SU-DHL-6 (cell line): ENCODE measurements at regions not wholly inside any gene's neighbourhood (a gene's known extent, or its start where the extent isn't known, plus 50 kb on each side); places are given as distances from the start of the nearest gene placed in this dataset.
"Not testable (repeated sequence)": the region's sequence is repeated elsewhere in the genome, so short reads cannot be mapped to it uniquely, and the experiment has no call there.

Experiments used
- H2AFZ ChIP-seq: fragments of 200-600 bp; sonication (generic); 2 replicates; pipeline ENCODE4 v1.6.1; 2014; ENCODE audit warnings: low read depth, mild to moderate bottlenecking, moderate library complexity, mixed read lengths, antibody characterized with exemption, low read length; ENCODE audit not compliant: severe bottlenecking
- H3F3A ChIP-seq: fragments of 200-600 bp; shearing (Covaris generic); 2 replicates; pipeline ENCODE4 v1.6.0; 2016; ENCODE audit warnings: antibody characterized with exemption, mild to moderate bottlenecking; ENCODE audit not compliant: insufficient read depth
- H3K27ac ChIP-seq: fragments of 200-600 bp; sonication (generic); 2 replicates; pipeline ENCODE4 v1.5.1; 2016; ENCODE audit warnings: low read depth, mild to moderate bottlenecking, low read length, moderate library complexity, mixed read lengths
- H3K27me3 ChIP-seq: fragments of 200-600 bp; sonication (generic), shearing (Covaris generic); 2 replicates; pipeline ENCODE4 v1.6.0; 2014; ENCODE audit warnings: mild to moderate bottlenecking, low read length
- H3K36me3 ChIP-seq: fragments of 200-600 bp; sonication (generic); 2 replicates; pipeline ENCODE4 v1.6.1; 2014; ENCODE audit warnings: mild to moderate bottlenecking, low read length, mixed read lengths
- H3K4me2 ChIP-seq: fragments of 300-600, 200-600 bp; shearing (Covaris generic), sonication (generic); 2 replicates; pipeline ENCODE4 v1.6.0; 2014; ENCODE audit warnings: low read length, low read depth, mild to moderate bottlenecking; ENCODE audit not compliant: poor library complexity, severe bottlenecking
- H3K4me3 ChIP-seq: fragments of 200-600 bp; sonication (generic); 2 replicates; pipeline ENCODE4 v1.5.1; 2014; ENCODE audit warnings: antibody characterized with exemption, low read length, mild to moderate bottlenecking, mixed read lengths; ENCODE audit not compliant: insufficient read depth, poor library complexity, severe bottlenecking
- H3K79me2 ChIP-seq: fragments of 200-600 bp; sonication (generic); 2 replicates; pipeline ENCODE4 v1.6.1; 2014; ENCODE audit warnings: mild to moderate bottlenecking, low read length, moderate library complexity; ENCODE audit not compliant: insufficient read depth
- H3K9ac ChIP-seq: fragments of 200-600 bp; sonication (generic); 2 replicates; pipeline ENCODE4 v1.7.0; 2014; ENCODE audit warnings: mild to moderate bottlenecking, low read length
- H3K9me2 ChIP-seq: fragments of 200-600 bp; sonication (generic); replicated peaks from 2 replicates; pipeline ENCODE4 v1.6.1; 2014; ENCODE audit warnings: low read length; ENCODE audit not compliant: insufficient read depth
- H3K9me3 ChIP-seq: fragments of 200-600 bp; sonication (generic); 2 replicates; pipeline ENCODE4 v1.6.1; 2014; ENCODE audit warnings: low read length, mixed read lengths; ENCODE audit not compliant: insufficient read depth
- H4K20me1 ChIP-seq: fragments of 200-600 bp; sonication (generic); 2 replicates; pipeline ENCODE4 v1.6.1; 2014; ENCODE audit warnings: low read depth, mild to moderate bottlenecking, antibody characterized with exemption, low read length, moderate library complexity, mixed read lengths
- EZH2phosphoT487 ChIP-seq: fragments of 200-600 bp; sonication (generic), shearing (Covaris generic); conservative IDR thresholded peaks from 2 replicates; pipeline ENCODE4 v1.6.1; 2018; ENCODE audit warnings: mild to moderate bottlenecking, antibody characterized with exemption, low read length, moderate library complexity, mixed read lengths
- TF ChIP-seq, protein P1 (sequence below): fragments of 200-600 bp; sonication (generic); IDR thresholded peaks from one replicate; pipeline ENCODE4 v1.5.1; 2017; ENCODE audit warnings: antibody characterized with exemption, mild to moderate bottlenecking, low read length, moderate library complexity; ENCODE audit not compliant: insufficient read depth, poor library complexity, severe bottlenecking

DNA sequence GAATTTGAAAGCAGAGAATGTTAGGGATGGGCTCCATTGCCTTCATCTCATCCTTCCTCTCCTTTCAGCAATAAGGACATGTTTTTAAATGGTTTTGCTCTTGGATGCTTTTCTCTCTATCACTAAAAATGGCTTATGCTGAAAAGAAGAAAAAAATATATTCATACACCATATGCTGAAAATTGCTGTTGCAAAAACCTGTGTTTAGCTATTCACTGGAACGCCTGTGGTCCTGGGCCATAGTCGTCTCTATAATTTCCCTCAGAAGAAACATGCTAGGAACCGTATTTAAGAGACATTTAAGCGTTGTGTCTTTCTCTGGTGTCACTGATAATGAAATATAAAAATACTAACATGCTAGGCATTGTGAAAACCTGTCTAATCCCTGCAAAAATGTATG lies 324.9 kb downstream of the TSN start:
- H3F3A ChIP-seq = no peaks in the 10 kb centered on the region
- H3K9me2 ChIP-seq = no peaks in the 10 kb centered on the region
- no peak overlapping the region for H3K4me2 ChIP-seq
- H3K36me3 ChIP-seq = no peaks in the 10 kb centered on the region
- H3K9ac ChIP-seq = no peak overlapping the region
- TF ChIP-seq, protein P1, sequence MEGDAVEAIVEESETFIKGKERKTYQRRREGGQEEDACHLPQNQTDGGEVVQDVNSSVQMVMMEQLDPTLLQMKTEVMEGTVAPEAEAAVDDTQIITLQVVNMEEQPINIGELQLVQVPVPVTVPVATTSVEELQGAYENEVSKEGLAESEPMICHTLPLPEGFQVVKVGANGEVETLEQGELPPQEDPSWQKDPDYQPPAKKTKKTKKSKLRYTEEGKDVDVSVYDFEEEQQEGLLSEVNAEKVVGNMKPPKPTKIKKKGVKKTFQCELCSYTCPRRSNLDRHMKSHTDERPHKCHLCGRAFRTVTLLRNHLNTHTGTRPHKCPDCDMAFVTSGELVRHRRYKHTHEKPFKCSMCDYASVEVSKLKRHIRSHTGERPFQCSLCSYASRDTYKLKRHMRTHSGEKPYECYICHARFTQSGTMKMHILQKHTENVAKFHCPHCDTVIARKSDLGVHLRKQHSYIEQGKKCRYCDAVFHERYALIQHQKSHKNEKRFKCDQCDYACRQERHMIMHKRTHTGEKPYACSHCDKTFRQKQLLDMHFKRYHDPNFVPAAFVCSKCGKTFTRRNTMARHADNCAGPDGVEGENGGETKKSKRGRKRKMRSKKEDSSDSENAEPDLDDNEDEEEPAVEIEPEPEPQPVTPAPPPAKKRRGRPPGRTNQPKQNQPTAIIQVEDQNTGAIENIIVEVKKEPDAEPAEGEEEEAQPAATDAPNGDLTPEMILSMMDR = no peak
- no peak for TF ChIP-seq EZH2phosphoT487
- no peaks in the 10 kb centered on the region for H3K79me2 ChIP-seq
- H4K20me1 ChIP-seq = no peaks in the 10 kb centered on the region
- H3K27me3 ChIP-seq = no peaks in the 10 kb centered on the region
- no peak overlapping the region for H3K27ac ChIP-seq
- no peaks in the 10 kb centered on the region for H3K9me3 ChIP-seq
- H3K4me3 ChIP-seq = no peak overlapping the region
- H2AFZ ChIP-seq = no peak overlapping the region

DNA sequence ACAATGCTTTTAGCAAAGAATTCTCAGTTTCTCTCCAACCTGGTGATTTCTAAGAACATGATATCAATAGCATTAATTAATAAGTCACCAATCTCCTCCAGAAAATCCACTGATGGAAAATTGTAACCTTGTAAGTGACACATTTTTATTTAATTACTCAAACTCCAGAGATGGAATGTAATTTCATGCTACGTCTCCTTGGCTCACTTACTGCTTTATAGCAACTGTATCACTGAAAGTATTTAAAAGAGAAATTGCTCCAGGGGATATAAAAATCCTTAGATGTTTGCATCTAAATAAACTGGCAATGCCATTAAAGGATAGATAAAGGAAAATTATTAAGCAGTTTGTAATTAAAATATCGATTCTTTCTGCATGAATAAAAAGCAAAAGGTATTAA lies 325.4 kb downstream of the TSN start:
- H3K79me2 ChIP-seq = no peaks in the 10 kb centered on the region
- H3K4me3 ChIP-seq = no peak overlapping the region
- H3K27ac ChIP-seq = no peak overlapping the region
- TF ChIP-seq, protein P1 = no peak
- no peak for TF ChIP-seq EZH2phosphoT487
- no peaks in the 10 kb centered on the region for H3K9me3 ChIP-seq
- no peaks in the 10 kb centered on the region for H3F3A ChIP-seq
- no peak overlapping the region for H3K9ac ChIP-seq
- no peaks in the 10 kb centered on the region for H3K9me2 ChIP-seq
- H2AFZ ChIP-seq = no peak overlapping the region
- H3K27me3 ChIP-seq = no peaks in the 10 kb centered on the region
- no peaks in the 10 kb centered on the region for H3K36me3 ChIP-seq
- no peak overlapping the region for H3K4me2 ChIP-seq
- no peaks in the 10 kb centered on the region for H4K20me1 ChIP-seq

DNA sequence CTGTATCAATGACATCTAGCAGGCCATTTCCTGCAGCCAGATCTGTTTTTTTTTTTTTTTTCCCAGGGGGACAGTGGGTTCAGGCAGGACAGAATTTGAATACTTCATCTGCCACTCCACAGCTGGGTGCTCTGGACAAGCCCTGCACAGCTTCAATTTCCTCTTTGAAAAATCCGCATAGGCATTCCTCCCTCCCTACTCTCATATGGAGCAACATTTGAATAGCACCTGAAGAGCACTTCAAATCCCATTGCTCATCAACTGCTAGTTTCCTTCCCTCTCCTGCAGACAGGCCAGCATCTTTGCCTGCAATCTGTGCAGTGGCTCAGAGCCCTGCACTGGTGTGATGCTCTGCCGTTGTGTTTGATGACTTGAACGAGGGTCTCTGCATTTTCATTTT lies 326.3 kb downstream of the TSN start:
- Histone ChIP-seq H3K9me3 (no peaks in the 10 kb centered on the region), H3K36me3 (no peaks in the 10 kb centered on the region), H4K20me1 (no peaks in the 10 kb centered on the region), H3K9me2 (no peaks in the 10 kb centered on the region), H2AFZ (no peak overlapping the region), H3K27ac (no peak overlapping the region), H3K4me2 (no peak overlapping the region), H3K27me3 (no peaks in the 10 kb centered on the region), H3K79me2 (no peaks in the 10 kb centered on the region), H3F3A (no peaks in the 10 kb centered on the region), H3K4me3 (no peak overlapping the region), H3K9ac (no peak overlapping the region)
- TF ChIP-seq EZH2phosphoT487 = no peak

DNA sequence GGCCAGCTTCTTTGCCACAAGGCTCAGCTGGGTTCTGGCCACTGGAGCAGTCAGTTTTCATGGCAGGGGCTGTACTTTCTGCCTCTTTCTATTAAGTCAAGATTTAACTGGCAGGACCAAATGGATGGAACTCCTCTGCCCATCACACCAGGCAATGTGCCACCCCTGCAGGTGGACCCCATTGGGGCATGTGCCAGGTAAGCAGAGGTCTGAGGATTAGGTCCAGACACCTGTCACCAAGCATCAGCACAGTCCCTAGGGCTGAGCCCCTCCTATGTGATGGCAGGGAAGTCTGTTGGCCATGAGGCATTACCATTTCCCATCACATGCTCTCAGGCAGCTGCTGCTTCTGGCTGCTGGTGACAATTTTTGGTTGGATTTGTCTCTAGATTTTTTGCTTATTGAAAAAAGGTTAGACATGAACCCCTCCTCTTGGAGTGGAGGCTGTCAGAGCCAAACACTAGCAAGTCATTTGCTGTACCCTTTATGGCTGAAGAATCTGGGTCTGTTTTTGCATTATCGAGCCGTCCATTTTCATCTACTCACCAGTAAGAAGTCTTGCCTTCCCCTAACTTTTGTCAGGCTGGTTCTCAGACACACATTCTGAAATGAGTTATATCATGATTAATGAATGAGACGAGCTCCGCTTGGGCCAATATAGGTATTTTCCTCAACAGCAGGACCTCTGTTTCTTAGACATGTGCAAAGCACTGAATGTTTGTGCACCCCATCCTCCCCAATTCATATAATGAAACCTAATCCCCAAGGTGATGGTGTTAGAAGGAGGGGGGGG lies 328.0 kb downstream of the TSN start:
- Histone ChIP-seq H3K9me3 (no peaks in the 10 kb centered on the region), H3K36me3 (no peaks in the 10 kb centered on the region), H3K79me2 (no peaks in the 10 kb centered on the region), H4K20me1 (no peaks in the 10 kb centered on the region), H3K4me2 (no peak overlapping the region), H3K27me3 (no peaks in the 10 kb centered on the region), H3K27ac (no peak overlapping the region), H3K9ac (no peak overlapping the region), H3K4me3 (no peak overlapping the region), H3K9me2 (no peaks in the 10 kb centered on the region), H2AFZ (no peak overlapping the region), H3F3A (no peaks in the 10 kb centered on the region)
- TF ChIP-seq EZH2phosphoT487 = no peak
- TF ChIP-seq, protein P1 = no peak

DNA sequence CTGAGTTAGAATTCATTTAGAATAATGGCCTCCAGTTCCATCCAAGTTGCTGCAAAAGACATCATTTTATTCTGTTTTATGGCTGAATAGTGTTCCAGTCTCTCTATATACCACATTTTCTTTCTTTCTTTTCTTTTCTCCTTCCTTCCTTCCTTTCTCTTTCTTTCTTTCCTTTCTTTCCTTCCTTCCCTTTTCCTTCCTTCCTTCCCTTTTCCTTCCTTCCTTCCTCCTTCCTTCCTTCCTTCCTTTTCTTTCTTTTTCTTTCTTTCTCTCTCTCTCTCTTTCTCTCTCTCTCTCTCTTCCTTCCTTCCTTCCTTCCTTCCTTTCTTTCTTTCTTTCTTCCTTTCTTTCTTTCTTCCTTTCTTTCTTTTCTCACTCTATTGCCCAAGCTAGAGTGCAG lies 330.2 kb downstream of the TSN start:
- not testable (repeated sequence) for H3K9ac ChIP-seq, H3K27ac ChIP-seq, H3K79me2 ChIP-seq, H3K9me3 ChIP-seq, H3K36me3 ChIP-seq, H3K9me2 ChIP-seq, H3K4me2 ChIP-seq, H3K27me3 ChIP-seq, H4K20me1 ChIP-seq, H3F3A ChIP-seq, H2AFZ ChIP-seq, H3K4me3 ChIP-seq
